Astrocyte of the spinal cord (primary cell): ENCODE measurements at regions not wholly inside any gene's neighbourhood (a gene's known extent, or its start where the extent isn't known, plus 50 kb on each side); places are given as distances from the start of the nearest gene placed in this dataset.
"Not testable (repeated sequence)": the region's sequence is repeated elsewhere in the genome, so short reads cannot be mapped to it uniquely, and the experiment has no call there.

ENCODE experiments used
- DNase-seq: peaks from one replicate; pipeline ENCODE4 v3.0.0; 2011; ENCODE audit warnings: low read depth, low spot score
- H3K4me3 ChIP-seq: 2 replicates; pipeline ENCODE4 v1.5.1; 2011; ENCODE audit warnings: low read depth, mild to moderate bottlenecking, low read length, moderate library complexity
- in situ Hi-C: cut with HindIII; loops from 2 replicates; pipeline ENCODE4 v1.10.0; 2017; ENCODE audit warnings: low sequenced_read_pairs
- TF ChIP-seq, protein P1 (sequence below): IDR thresholded peaks from 2 replicates; pipeline ENCODE4 v1.5.1; 2012; ENCODE audit warnings: low read depth, mild to moderate bottlenecking, low read length, inconsistent platforms

DNA sequence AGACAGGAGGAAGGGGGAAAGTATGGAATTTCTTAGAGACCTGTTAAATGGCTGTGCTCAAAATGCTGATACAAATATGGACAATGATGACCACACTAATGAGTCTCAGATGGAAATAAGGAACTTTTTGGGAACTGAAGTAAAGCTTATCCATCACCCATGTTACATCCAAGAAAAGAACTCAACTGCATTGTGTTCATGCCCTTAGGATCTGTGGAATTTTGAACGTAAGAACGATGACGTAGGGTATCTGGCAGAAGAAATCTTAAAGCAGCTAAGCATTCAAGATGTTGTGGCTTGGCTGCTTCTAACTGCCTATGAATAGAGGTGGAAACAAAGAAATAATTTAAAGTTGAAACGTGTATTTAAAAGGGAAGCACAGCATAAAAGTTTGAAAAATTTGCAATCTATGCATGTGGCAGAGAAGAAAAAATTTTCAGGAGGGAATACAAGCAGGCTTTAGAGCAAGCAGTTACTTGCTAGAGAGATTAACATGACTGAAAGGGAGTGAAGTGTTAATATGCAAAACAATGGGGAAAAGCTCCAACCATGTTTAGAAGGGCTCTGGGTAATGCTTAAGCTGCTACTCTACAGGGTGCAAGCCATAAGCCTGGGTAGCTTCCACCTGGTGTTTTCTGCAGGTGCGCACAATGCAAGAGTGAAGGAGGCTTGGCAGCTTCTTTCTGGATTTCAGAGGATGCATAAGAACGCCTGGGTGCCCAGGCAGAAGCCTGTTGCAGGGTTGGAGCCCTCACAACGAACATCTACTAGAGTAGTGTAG is 499.7 kb upstream of the SEMA3D start:
- in situ Hi-C loops = no loop called here
- TF ChIP-seq, protein P1, sequence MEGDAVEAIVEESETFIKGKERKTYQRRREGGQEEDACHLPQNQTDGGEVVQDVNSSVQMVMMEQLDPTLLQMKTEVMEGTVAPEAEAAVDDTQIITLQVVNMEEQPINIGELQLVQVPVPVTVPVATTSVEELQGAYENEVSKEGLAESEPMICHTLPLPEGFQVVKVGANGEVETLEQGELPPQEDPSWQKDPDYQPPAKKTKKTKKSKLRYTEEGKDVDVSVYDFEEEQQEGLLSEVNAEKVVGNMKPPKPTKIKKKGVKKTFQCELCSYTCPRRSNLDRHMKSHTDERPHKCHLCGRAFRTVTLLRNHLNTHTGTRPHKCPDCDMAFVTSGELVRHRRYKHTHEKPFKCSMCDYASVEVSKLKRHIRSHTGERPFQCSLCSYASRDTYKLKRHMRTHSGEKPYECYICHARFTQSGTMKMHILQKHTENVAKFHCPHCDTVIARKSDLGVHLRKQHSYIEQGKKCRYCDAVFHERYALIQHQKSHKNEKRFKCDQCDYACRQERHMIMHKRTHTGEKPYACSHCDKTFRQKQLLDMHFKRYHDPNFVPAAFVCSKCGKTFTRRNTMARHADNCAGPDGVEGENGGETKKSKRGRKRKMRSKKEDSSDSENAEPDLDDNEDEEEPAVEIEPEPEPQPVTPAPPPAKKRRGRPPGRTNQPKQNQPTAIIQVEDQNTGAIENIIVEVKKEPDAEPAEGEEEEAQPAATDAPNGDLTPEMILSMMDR = no peak
- H3K4me3 ChIP-seq = no peak overlapping the region
- DNase-seq = no peak

GRCh38 chr7:85685901-85686300 is 499.0 kb upstream of the SEMA3D start:
- DNase-seq = no peak
- no peak overlapping the region for H3K4me3 ChIP-seq
- in situ Hi-C loops = no loop called here
- TF ChIP-seq, protein P1 = no peak

GRCh38 chr7:85682833-85683620 is 496.2 kb upstream of the SEMA3D start:
- TF ChIP-seq, protein P1 = no peak
- H3K4me3 ChIP-seq = no peak overlapping the region
- in situ Hi-C loops = no loop called here
- peak; percentile 29 for DNase-seq

GRCh38 chr7:85681241-85681640 is 494.4 kb upstream of the SEMA3D start:
- in situ Hi-C loops = no loop called here
- DNase-seq = no peak
- no peak overlapping the region for H3K4me3 ChIP-seq
- TF ChIP-seq, protein P1 = no peak

- DNase-seq, in situ Hi-C loops, H3K4me3 ChIP-seq: not testable (repeated sequence)
These were observed 488.2 kb upstream of the SEMA3D start for GRCh38 chr7:85675093-85675492.

DNA sequence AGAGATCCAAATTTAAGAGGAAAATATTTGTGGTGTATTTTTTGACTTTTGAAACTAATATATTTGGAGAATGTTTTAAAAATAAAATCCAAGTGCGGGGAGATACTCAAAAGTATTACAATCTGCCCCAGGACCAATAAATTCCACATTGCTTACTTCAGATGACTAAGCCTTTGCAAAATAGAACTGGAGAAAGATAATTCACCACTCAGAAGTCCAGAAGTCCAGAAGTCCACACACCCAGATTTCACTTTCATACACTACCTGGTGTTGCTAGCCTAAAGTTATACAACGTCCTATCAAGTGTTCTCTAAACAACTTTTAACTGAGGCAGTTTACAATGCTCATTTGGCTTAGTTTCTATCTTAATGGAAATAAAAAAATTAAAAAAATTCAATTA is 487.0 kb upstream of the SEMA3D start:
- no peak overlapping the region for H3K4me3 ChIP-seq
- no peak for DNase-seq
- in situ Hi-C loops = no loop called here
- TF ChIP-seq, protein P1 = no peak

GRCh38 chr7:85669225-85669624 is 482.4 kb upstream of the SEMA3D start:
- H3K4me3 ChIP-seq = no peak overlapping the region
- TF ChIP-seq, protein P1 = no peak
- in situ Hi-C loops = no loop called here
- DNase-seq = no peak
